K562 (cell line): ENCODE measurements at regions not wholly inside any gene's neighbourhood (a gene's known extent, or its start where the extent isn't known, plus 50 kb on each side); places are given as distances from the start of the nearest gene placed in this dataset.

ENCODE experiments used
- BRD4 ChIP-seq: fragments of 200-600 bp; sonication (generic); IDR thresholded peaks from 2 replicates; pipeline ENCODE4 v1.6.1; 2017; ENCODE audit warnings: inconsistent platforms
- CHD4 ChIP-seq: fragments of 200-600 bp; sonication (generic); IDR thresholded peaks from 3 replicates; pipeline ENCODE4 v1.6.1; 2012; ENCODE audit warnings: low read depth, mild to moderate bottlenecking, mixed read lengths, low read length, inconsistent platforms; ENCODE audit not compliant: insufficient read depth, insufficient replicate concordance, poor library complexity, severe bottlenecking
- DPF2 ChIP-seq: fragments of 450-650 bp; IDR thresholded peaks from 2 replicates; pipeline ENCODE4 v1.6.1; 2016
- ILK ChIP-seq: fragments of 450-650 bp; IDR thresholded peaks from 2 replicates; pipeline ENCODE4 v1.6.1; 2016; ENCODE audit warnings: missing genetic modification characterization, low read depth, mild to moderate bottlenecking, missing compliant biosample characterization, moderate library complexity, borderline replicate concordance
- POLR2A ChIP-seq: fragments of 450-650 bp; conservative IDR thresholded peaks from 2 replicates; pipeline ENCODE4 v1.6.1; 2016
- ZNF146 ChIP-seq: IDR thresholded peaks from one replicate; pipeline ENCODE4 v1.6.1; 2018; ENCODE audit warnings: missing compliant biosample characterization; ENCODE audit not compliant: unreplicated experiment
- ZNF589 ChIP-seq: fragments of 200-800 bp; sonication (Bioruptor generic); IDR thresholded peaks from 2 replicates; pipeline ENCODE4 v1.6.1; 2016; ENCODE audit warnings: low read depth, missing genetic modification characterization, missing compliant biosample characterization
- ZNF717 ChIP-seq: fragments of 250-450 bp; sonication (Bioruptor Pico); IDR thresholded peaks from 2 replicates; pipeline ENCODE4 v1.5.0; 2021
- TF ChIP-seq, protein P1 (sequence below): fragments of 250-450 bp; sonication (Bioruptor Pico); IDR thresholded peaks from 2 replicates; pipeline ENCODE4 v1.8.0; 2021; ENCODE audit warnings: moderate library complexity, mild to moderate bottlenecking, inconsistent platforms
- TF ChIP-seq, protein P2 (sequence below): fragments of 450-650 bp; IDR thresholded peaks from 2 replicates; pipeline ENCODE4 v1.6.1; 2017; ENCODE audit warnings: antibody characterized with exemption, mild to moderate bottlenecking
- TF ChIP-seq, protein P3 (sequence below): IDR thresholded peaks from 3 replicates; pipeline ENCODE4 v1.6.1; 2011; ENCODE audit warnings: borderline replicate concordance, mild to moderate bottlenecking; ENCODE audit not compliant: insufficient read length, insufficient read depth
- TF ChIP-seq, protein P4 (sequence below): sonication (generic); formaldehyde crosslinking; IDR thresholded peaks from 2 replicates; pipeline ENCODE4 v1.8.0; 2022; ENCODE audit warnings: mild to moderate bottlenecking, missing genetic modification reagents

DNA sequence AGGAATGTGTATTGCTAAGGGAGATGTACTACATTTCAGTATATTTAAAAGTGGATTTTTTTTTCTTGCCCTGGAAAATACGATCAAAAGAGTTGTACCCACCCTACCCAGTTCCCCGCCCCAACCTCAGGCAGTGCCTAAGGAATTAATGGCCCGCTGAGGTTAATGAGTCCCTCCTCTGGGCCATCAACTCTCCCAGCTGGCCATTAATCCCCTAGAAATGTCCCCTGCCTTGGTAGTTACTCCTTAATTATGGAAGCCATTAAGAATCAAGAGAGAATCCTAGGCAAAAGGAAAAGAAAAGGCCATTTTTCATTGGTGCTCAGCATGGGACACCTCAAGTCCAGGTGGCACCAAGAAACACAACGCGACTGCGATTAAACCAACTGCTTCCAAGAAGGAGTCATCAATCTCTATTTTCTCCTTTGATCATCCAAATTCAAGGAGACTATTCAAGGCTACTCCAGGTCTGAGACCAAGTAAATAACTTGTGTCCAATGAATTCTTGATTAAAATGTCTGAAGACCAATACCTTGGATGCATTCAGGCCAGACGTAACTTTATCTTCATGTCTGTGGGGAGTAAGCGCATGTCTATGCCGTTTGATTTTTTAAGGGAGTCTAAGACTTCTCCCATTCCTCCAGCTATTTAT, 1962.2 kb upstream of the WWC1 start:
- TF ChIP-seq, protein P1, sequence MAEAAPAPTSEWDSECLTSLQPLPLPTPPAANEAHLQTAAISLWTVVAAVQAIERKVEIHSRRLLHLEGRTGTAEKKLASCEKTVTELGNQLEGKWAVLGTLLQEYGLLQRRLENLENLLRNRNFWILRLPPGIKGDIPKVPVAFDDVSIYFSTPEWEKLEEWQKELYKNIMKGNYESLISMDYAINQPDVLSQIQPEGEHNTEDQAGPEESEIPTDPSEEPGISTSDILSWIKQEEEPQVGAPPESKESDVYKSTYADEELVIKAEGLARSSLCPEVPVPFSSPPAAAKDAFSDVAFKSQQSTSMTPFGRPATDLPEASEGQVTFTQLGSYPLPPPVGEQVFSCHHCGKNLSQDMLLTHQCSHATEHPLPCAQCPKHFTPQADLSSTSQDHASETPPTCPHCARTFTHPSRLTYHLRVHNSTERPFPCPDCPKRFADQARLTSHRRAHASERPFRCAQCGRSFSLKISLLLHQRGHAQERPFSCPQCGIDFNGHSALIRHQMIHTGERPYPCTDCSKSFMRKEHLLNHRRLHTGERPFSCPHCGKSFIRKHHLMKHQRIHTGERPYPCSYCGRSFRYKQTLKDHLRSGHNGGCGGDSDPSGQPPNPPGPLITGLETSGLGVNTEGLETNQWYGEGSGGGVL (CRISPR knock-in tag), result no peak
- TF ChIP-seq, protein P2, sequence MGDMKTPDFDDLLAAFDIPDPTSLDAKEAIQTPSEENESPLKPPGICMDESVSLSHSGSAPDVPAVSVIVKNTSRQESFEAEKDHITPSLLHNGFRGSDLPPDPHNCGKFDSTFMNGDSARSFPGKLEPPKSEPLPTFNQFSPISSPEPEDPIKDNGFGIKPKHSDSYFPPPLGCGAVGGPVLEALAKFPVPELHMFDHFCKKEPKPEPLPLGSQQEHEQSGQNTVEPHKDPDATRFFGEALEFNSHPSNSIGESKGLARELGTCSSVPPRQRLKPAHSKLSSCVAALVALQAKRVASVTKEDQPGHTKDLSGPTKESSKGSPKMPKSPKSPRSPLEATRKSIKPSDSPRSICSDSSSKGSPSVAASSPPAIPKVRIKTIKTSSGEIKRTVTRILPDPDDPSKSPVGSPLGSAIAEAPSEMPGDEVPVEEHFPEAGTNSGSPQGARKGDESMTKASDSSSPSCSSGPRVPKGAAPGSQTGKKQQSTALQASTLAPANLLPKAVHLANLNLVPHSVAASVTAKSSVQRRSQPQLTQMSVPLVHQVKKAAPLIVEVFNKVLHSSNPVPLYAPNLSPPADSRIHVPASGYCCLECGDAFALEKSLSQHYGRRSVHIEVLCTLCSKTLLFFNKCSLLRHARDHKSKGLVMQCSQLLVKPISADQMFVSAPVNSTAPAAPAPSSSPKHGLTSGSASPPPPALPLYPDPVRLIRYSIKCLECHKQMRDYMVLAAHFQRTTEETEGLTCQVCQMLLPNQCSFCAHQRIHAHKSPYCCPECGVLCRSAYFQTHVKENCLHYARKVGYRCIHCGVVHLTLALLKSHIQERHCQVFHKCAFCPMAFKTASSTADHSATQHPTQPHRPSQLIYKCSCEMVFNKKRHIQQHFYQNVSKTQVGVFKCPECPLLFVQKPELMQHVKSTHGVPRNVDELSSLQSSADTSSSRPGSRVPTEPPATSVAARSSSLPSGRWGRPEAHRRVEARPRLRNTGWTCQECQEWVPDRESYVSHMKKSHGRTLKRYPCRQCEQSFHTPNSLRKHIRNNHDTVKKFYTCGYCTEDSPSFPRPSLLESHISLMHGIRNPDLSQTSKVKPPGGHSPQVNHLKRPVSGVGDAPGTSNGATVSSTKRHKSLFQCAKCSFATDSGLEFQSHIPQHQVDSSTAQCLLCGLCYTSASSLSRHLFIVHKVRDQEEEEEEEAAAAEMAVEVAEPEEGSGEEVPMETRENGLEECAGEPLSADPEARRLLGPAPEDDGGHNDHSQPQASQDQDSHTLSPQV, result no peak
- TF ChIP-seq, protein P3, sequence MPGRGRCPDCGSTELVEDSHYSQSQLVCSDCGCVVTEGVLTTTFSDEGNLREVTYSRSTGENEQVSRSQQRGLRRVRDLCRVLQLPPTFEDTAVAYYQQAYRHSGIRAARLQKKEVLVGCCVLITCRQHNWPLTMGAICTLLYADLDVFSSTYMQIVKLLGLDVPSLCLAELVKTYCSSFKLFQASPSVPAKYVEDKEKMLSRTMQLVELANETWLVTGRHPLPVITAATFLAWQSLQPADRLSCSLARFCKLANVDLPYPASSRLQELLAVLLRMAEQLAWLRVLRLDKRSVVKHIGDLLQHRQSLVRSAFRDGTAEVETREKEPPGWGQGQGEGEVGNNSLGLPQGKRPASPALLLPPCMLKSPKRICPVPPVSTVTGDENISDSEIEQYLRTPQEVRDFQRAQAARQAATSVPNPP, result no peak
- TF ChIP-seq, protein P4, sequence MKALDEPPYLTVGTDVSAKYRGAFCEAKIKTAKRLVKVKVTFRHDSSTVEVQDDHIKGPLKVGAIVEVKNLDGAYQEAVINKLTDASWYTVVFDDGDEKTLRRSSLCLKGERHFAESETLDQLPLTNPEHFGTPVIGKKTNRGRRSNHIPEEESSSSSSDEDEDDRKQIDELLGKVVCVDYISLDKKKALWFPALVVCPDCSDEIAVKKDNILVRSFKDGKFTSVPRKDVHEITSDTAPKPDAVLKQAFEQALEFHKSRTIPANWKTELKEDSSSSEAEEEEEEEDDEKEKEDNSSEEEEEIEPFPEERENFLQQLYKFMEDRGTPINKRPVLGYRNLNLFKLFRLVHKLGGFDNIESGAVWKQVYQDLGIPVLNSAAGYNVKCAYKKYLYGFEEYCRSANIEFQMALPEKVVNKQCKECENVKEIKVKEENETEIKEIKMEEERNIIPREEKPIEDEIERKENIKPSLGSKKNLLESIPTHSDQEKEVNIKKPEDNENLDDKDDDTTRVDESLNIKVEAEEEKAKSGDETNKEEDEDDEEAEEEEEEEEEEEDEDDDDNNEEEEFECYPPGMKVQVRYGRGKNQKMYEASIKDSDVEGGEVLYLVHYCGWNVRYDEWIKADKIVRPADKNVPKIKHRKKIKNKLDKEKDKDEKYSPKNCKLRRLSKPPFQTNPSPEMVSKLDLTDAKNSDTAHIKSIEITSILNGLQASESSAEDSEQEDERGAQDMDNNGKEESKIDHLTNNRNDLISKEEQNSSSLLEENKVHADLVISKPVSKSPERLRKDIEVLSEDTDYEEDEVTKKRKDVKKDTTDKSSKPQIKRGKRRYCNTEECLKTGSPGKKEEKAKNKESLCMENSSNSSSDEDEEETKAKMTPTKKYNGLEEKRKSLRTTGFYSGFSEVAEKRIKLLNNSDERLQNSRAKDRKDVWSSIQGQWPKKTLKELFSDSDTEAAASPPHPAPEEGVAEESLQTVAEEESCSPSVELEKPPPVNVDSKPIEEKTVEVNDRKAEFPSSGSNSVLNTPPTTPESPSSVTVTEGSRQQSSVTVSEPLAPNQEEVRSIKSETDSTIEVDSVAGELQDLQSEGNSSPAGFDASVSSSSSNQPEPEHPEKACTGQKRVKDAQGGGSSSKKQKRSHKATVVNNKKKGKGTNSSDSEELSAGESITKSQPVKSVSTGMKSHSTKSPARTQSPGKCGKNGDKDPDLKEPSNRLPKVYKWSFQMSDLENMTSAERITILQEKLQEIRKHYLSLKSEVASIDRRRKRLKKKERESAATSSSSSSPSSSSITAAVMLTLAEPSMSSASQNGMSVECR, result no peak
- TF ChIP-seq ILK, result no peak
- no peak for TF ChIP-seq CHD4
- no peak for TF ChIP-seq POLR2A
- TF ChIP-seq ZNF717, result no peak
- TF ChIP-seq DPF2, result no peak
- TF ChIP-seq ZNF146 (CRISPR knock-in tag), result no peak
- no peak for TF ChIP-seq BRD4
- no peak for TF ChIP-seq ZNF589
